ENCODE measurements at regions not wholly inside any gene's neighbourhood (a gene's known extent, or its start where the extent isn't known, plus 50 kb on each side); places are given as distances from the start of the nearest gene placed in this dataset.

DNA sequence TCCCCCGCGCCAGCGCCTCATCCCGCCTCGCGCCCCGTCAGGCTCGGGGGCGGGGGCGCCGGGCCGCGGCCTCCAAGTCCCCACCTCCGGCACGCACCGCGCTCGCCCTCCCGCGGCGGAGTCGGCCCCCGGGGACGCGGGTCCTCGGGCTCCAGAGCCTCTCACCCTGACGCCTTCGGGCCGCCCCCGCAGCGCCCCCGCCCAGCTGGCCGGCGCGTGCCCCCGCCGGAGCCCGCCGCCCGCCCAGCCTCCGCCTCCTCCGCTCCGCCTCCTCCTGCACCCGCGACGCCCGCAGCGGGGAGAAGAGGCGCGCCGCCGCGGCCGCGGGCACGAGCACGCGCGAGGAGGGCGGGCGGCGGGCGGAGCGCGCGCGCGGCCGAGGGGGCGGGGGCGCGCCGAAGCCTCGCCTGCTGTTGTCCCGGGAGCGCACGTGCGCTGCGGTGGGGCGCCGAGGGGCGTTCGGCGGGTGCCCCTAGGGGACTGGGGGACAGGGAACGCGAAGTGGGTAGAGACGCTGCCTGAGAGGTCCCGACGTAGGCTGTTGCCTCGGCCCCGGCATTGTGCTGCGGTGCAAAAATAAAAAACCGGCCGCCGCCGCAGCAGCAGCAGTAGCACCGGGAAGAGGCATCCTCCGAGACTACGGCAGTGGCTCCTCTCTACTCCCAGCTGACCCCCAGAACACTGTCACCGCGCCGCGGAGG lies 87.4 kb upstream of the ARHGAP32 start:
- TF ChIP-seq FOXM1 (IDR thresholded peaks at IDR 0.05; ENCODE audit: borderline replicate concordance, low read depth), result no peak
- peak; percentile 88 for TF ChIP-seq EGR1 (IDR thresholded peaks at IDR 0.05)
- TF ChIP-seq EP300 (IDR thresholded peaks at IDR 0.05; ENCODE audit: borderline replicate concordance), result 0 out of 2 replicates have a peak, but pooled peaks have one; percentile 19
- TF ChIP-seq TCF12 (IDR thresholded peaks at IDR 0.05; ENCODE audit: low read depth), result no peak
- TF ChIP-seq NFIC (IDR thresholded peaks at IDR 0.05), result no peak
- TF ChIP-seq, protein P1, sequence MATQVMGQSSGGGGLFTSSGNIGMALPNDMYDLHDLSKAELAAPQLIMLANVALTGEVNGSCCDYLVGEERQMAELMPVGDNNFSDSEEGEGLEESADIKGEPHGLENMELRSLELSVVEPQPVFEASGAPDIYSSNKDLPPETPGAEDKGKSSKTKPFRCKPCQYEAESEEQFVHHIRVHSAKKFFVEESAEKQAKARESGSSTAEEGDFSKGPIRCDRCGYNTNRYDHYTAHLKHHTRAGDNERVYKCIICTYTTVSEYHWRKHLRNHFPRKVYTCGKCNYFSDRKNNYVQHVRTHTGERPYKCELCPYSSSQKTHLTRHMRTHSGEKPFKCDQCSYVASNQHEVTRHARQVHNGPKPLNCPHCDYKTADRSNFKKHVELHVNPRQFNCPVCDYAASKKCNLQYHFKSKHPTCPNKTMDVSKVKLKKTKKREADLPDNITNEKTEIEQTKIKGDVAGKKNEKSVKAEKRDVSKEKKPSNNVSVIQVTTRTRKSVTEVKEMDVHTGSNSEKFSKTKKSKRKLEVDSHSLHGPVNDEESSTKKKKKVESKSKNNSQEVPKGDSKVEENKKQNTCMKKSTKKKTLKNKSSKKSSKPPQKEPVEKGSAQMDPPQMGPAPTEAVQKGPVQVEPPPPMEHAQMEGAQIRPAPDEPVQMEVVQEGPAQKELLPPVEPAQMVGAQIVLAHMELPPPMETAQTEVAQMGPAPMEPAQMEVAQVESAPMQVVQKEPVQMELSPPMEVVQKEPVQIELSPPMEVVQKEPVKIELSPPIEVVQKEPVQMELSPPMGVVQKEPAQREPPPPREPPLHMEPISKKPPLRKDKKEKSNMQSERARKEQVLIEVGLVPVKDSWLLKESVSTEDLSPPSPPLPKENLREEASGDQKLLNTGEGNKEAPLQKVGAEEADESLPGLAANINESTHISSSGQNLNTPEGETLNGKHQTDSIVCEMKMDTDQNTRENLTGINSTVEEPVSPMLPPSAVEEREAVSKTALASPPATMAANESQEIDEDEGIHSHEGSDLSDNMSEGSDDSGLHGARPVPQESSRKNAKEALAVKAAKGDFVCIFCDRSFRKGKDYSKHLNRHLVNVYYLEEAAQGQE (IDR thresholded peaks at IDR 0.05; ENCODE audit: low read depth), result no peak
- TF ChIP-seq TAF1 (IDR thresholded peaks at IDR 0.05; ENCODE audit: low read depth), result 0 out of 2 replicates have a peak, but pooled peaks have one; percentile 35
- TF ChIP-seq, protein P2, sequence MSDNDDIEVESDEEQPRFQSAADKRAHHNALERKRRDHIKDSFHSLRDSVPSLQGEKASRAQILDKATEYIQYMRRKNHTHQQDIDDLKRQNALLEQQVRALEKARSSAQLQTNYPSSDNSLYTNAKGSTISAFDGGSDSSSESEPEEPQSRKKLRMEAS (IDR thresholded peaks at IDR 0.05), result peak; percentile 97
- peak; percentile 74; the same call in 1 of the 2 replicates for TF ChIP-seq ZBTB7A (IDR thresholded peaks at IDR 0.05; ENCODE audit: low read depth)
- no peak for TF ChIP-seq YY1 (IDR thresholded peaks at IDR 0.05; ENCODE audit: low read depth)

DNA sequence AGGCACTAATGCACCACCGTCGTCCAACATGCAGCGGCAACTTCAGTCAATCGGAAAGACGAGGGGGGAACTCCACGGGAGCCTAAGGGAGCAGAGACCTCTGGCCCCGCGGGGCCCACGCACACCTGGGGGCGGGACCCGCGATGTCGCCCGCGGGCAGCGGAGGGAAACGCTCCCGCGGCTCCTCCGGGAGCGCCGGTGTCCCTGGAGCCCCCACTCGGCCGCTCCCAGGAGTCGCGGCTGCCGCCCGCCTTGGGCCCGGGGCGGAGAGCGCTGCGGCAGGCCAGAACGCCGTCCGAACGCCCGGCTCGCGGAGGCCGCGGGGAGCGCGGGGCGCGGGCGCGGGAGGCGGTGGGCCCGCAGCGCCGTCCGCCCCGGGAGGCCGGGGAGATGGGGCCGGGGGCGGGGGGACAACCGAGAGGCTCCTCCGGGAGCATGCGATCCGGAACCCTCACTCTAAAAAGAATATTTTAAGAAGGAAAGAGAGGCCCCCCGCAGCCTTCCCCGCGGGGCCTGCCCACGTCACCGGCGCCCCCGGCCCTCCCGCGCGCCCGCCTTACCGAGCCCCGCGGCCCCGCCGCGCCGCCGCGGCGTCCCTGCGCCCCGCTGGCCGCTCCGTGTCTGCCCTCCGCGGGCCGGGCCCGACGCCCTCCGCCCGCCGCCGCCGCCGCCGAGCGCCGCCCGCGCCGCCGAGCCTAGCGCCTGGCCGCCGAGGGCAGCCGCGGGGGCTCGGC lies 86.6 kb upstream of the ARHGAP32 start:
- TF ChIP-seq ZBTB7A (IDR thresholded peaks at IDR 0.05; ENCODE audit: low read depth) (no peak), EGR1 (IDR thresholded peaks at IDR 0.05) (no peak), FOXM1 (IDR thresholded peaks at IDR 0.05; ENCODE audit: borderline replicate concordance, low read depth) (no peak), TAF1 (IDR thresholded peaks at IDR 0.05; ENCODE audit: low read depth) (no peak), CREB1 (IDR thresholded peaks at IDR 0.05; ENCODE audit: low read depth) (no peak), RAD21 (IDR thresholded peaks at IDR 0.05; ENCODE audit: low read depth) (no peak), CEBPB (IDR thresholded peaks at IDR 0.05) (no peak), TEAD4 (IDR thresholded peaks at IDR 0.05) (no peak), EP300 (IDR thresholded peaks at IDR 0.05; ENCODE audit: borderline replicate concordance) (no peak)
- TF ChIP-seq, protein P2 (IDR thresholded peaks at IDR 0.05), result no peak
- TF ChIP-seq, protein P1 (IDR thresholded peaks at IDR 0.05; ENCODE audit: low read depth), result no peak
- TF ChIP-seq, protein P3, sequence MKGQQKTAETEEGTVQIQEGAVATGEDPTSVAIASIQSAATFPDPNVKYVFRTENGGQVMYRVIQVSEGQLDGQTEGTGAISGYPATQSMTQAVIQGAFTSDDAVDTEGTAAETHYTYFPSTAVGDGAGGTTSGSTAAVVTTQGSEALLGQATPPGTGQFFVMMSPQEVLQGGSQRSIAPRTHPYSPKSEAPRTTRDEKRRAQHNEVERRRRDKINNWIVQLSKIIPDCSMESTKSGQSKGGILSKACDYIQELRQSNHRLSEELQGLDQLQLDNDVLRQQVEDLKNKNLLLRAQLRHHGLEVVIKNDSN (IDR thresholded peaks at IDR 0.05), result no peak

DNA sequence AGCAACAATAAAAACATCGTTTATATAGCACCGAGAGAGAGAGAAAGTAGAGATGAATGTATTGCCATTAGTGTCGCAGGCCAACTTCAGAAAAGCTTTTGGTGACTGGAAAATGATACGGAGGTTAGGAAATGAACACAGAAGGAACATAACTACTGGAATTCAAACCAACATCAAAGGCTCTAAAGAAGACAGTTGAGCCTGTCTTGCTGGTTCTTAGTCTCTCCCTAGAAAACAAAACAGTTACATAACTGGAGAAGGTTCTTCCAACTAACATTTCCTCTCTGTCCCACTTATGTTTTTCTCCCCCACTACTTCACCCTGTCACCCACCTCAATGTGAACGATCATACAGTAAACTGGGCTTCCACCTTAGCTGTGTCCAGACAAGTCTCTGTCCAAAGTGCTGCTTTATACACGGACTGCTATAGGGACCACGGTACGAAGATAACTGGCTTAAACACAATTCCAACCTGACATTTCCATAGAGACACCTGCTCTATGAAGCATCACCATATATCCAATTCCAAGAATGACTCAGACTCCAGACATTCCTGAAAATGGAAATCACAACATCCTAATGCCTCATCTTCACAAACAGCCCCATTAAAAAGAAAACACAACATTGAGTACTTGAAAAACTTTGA lies 85.2 kb upstream of the ARHGAP32 start:
- TF ChIP-seq CREB1 (IDR thresholded peaks at IDR 0.05; ENCODE audit: low read depth) (no peak), EP300 (IDR thresholded peaks at IDR 0.05; ENCODE audit: borderline replicate concordance) (no peak), ZBTB7A (IDR thresholded peaks at IDR 0.05; ENCODE audit: low read depth) (no peak), TCF12 (IDR thresholded peaks at IDR 0.05; ENCODE audit: low read depth) (no peak)
- TF ChIP-seq, protein P1 (IDR thresholded peaks at IDR 0.05; ENCODE audit: low read depth), result peak; percentile 73

DNA sequence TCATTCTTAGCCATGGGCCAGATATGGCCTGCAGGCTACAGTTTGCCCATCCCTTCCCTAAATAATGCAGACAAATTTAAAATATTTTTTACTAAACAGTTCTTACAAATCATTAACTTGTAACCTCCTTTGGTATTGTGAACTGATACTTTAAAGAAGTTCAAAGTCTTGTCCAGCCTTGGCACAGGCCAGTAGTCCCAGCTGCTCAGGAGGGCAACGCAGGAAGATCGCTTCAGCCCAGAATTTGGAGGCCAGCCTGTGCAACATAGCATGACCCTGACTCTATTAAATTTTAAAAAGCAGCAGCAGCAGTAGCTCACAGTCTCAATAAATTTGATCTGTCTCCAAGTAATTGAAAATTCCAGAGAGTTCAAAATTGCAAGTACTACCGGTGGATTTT lies 83.7 kb upstream of the ARHGAP32 start:
- no peak for TF ChIP-seq NFIC (IDR thresholded peaks at IDR 0.05)
- no peak for TF ChIP-seq EGR1 (IDR thresholded peaks at IDR 0.05)
- TF ChIP-seq TAF1 (IDR thresholded peaks at IDR 0.05; ENCODE audit: low read depth), result no peak
- TF ChIP-seq CEBPB (IDR thresholded peaks at IDR 0.05), result no peak
- TF ChIP-seq TCF12 (IDR thresholded peaks at IDR 0.05; ENCODE audit: low read depth), result no peak
- TF ChIP-seq EP300 (IDR thresholded peaks at IDR 0.05; ENCODE audit: borderline replicate concordance), result no peak
- no peak for TF ChIP-seq FOXM1 (IDR thresholded peaks at IDR 0.05; ENCODE audit: borderline replicate concordance, low read depth)
- no peak for TF ChIP-seq RAD21 (IDR thresholded peaks at IDR 0.05; ENCODE audit: low read depth)
- TF ChIP-seq TEAD4 (IDR thresholded peaks at IDR 0.05), result no peak
- TF ChIP-seq, protein P1 (IDR thresholded peaks at IDR 0.05; ENCODE audit: low read depth), result no peak
